ENCODE measurements at regions not wholly inside any gene's neighbourhood (a gene's known extent, or its start where the extent isn't known, plus 50 kb on each side); places are given as distances from the start of the nearest gene placed in this dataset.

DNA sequence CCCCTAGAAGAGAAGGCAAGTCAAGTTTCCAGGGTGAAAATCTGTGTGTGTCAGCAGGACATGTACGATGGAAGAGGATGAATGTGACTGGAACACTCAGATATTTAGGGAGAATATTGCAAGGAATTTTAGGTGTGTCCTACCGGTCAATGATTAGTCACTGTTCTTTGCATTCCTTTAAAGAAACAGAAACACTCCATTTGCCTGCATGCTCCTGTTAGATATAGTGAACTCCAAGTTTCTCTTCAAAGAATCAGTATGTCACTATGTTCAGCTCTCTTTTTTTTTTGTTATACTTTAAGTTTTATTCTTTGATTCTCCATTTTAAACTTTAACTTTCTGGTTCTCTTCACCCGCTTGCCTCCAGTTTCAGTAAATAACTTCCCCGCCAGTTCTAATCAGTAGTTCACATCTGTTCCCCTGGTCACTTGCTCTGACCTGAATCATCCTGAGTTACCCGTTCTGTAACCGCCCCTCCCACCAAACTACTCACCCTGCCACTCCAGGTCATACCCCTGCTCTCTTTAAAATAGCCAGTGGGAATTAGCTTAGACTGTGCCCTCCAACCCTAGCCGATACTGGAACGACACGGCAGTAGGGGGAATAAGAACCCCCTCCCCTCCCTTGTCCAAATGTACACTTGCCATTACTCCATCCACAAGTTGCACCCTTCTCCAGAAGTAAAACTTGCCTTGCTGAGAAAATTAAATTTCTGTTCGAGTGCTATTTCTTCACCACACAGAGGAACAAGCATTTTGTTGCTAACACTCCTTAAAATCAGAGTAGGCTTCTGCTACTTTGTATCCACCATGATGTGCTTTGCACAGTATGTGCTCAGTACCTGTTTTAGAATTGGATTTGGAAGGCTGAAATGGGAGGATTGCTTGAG lies 268.4 kb downstream of the METTL4 start:
- Histone ChIP-seq H3K4me3 (peak overlapping the region; percentile 11; the same call in 1 of the 2 replicates), H3K4me2 (ENCODE audit: unreplicated experiment) (peak overlapping the region; percentile 35), H3K9me2 (ENCODE audit: insufficient read depth) (no peaks in the 10 kb centered on the region), H3K27ac (no peak overlapping the region), H3K27me3 (replicated peaks; ENCODE audit: insufficient read depth) (no peaks in the 10 kb centered on the region), H3K79me2 (ENCODE audit: insufficient read depth) (no peaks in the 10 kb centered on the region), H3K9ac (no peak overlapping the region), H3F3A (ENCODE audit: insufficient read depth) (no peaks in the 10 kb centered on the region), H3K4me1 (ENCODE audit: insufficient read depth) (peaks cover 26% of the 10 kb centered on the region; the same call in 1 of the 2 replicates), H2AFZ (peak overlapping the region; percentile 41), H3K36me3 (ENCODE audit: low read depth) (no peaks in the 10 kb centered on the region), H4K20me1 (ENCODE audit: insufficient read depth) (no peaks in the 10 kb centered on the region), H3K9me3 (ENCODE audit: low read depth) (no peaks in the 10 kb centered on the region)
- in situ Hi-C loops (cut with MboI) = no loop called here
- no peak for TF ChIP-seq EZH2phosphoT487 (IDR thresholded peaks at IDR 0.05; ENCODE audit: insufficient read depth, low read depth)
- TF ChIP-seq EZH2 (IDR thresholded peaks at IDR 0.05; ENCODE audit: insufficient read depth, poor library complexity, severe bottlenecking) = no peak
- WGBS, 2 experiments (ENCODE audit: low coverage in 1 of 2, low lambda C conversion rate in 2 of 2, missing lambda C conversion rate in 2 of 2) = 19 to 26% methylated on average over 10 of the region's 10 CpGs
- DNase-seq = peak; percentile 50

DNA sequence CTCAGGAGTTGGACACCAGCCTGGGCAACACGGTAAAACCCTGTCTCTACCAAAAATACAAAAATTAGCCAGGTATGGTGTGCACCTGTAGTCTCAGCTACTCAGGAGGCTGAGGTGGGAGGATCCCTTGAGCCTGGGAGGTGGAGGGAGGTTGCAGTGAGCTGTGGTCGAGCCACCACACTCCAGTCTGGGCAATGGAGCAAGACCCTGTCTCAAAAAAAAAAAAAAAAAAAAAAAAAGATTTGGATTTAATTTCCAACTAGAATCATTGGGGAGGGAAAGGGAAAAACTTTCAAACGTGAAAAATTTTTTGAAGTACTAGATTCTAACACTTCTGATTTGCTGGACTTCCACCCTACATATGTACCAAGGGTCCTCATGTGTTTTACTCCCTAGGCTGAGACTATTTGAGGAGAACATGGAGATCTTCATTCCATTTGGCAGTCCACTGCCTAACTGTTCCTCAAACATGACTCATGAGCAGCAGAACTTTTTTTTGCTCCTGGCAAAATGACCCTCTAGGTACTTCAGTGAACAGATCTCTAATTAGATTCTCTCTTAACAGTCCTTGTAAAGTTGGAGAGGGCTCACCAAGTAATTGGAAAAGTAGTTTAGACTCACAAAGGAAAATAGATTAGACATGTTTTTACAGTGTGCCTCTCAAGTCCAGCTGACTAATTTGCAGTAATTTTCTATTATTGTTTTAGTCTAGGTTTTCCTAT lies 267.6 kb downstream of the METTL4 start:
- H2AFZ ChIP-seq = peak overlapping the region; percentile 41; the same call in 1 of the 2 replicates

DNA sequence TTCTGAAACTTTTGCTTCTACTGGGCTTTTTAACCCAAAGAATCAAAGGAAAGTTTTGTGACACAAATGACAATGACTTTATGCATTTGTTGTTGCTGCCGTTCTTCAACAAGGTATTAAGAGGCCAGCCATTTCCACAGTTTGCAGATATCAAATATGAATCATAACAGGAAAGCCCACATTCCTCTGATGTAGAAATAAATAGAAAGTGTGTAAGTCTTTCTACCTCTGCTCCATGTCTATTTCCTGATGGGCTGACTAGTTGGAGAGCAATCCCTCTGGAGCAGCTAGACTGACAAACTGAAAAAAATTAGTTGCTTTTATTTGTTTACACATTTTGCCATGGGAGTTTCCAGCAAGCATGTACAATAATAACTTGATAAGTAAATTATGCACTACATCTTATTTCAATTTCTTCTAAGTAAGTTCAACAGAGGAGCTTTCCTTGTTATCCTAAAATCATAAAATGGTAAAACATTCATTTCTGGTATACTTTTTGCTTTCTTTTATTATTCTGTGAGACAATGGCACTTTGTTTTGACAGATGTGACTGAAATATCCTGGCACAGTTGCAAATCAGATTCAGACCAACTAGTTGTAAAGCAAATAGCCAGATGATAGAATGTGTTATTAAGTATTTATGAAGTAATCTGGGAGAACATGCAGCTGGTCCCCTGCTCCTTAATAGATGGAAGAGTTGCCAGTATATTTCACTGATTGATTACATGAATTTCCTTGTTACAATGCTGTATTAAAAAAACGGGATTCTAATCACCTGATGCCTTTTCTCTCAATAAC lies 266.7 kb downstream of the METTL4 start:
- in situ Hi-C loops (cut with MboI) = no loop called here

More for the DNA sequence above, 267.6 kb downstream of the METTL4 start:
- H3K4me2 ChIP-seq (ENCODE audit: unreplicated experiment) = no peak overlapping the region
- no peaks in the 10 kb centered on the region for H3K9me2 ChIP-seq (ENCODE audit: insufficient read depth)
- no peak overlapping the region for H3K4me3 ChIP-seq
- H3K9me3 ChIP-seq (ENCODE audit: low read depth) = no peaks in the 10 kb centered on the region
- H3K9ac ChIP-seq = no peak overlapping the region
- no peaks in the 10 kb centered on the region for H3K36me3 ChIP-seq (ENCODE audit: low read depth)
- H3K27me3 ChIP-seq (replicated peaks; ENCODE audit: insufficient read depth) = no peaks in the 10 kb centered on the region
- no peaks in the 10 kb centered on the region for H3K79me2 ChIP-seq (ENCODE audit: insufficient read depth)
- peaks cover 26% of the 10 kb centered on the region; the same call in 1 of the 2 replicates for H3K4me1 ChIP-seq (ENCODE audit: insufficient read depth)
- no peaks in the 10 kb centered on the region for H3F3A ChIP-seq (ENCODE audit: insufficient read depth)
- no peaks in the 10 kb centered on the region for H4K20me1 ChIP-seq (ENCODE audit: insufficient read depth)
- in situ Hi-C loops (cut with MboI) = no loop called here
- peak; percentile 42 for DNase-seq
- TF ChIP-seq EZH2 (IDR thresholded peaks at IDR 0.05; ENCODE audit: insufficient read depth, poor library complexity, severe bottlenecking) (no peak), EZH2phosphoT487 (IDR thresholded peaks at IDR 0.05; ENCODE audit: insufficient read depth, low read depth) (no peak)
- WGBS, 2 experiments (ENCODE audit: low coverage in 1 of 2, low lambda C conversion rate in 2 of 2, missing lambda C conversion rate in 2 of 2) = 30 to 31% methylated on average over 2 to 3 of the region's 3 CpGs
- no peak overlapping the region for H3K27ac ChIP-seq

DNA sequence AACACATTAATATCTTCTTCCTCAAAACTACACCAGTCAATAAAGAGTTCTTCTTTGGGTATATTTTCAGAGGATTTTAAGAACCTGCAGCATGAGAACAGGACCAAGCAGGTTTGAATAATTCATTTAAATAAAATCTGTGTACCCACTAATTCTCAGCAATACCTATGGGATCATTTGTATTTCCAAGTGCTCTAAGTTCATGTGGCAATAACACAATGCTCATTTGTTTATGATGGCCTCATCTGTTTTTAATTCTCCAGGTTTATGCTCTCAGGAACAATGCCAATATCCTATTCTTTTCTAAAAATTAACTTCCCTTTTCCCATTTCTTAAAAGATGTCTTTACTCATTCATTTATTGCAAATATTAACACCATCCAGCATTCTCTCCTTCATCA lies 264.7 kb downstream of the METTL4 start:
- no peaks in the 10 kb centered on the region for H3K79me2 ChIP-seq (ENCODE audit: insufficient read depth)
- H3K4me3 ChIP-seq = no peak overlapping the region
- H3K36me3 ChIP-seq (ENCODE audit: low read depth) = no peaks in the 10 kb centered on the region
- no peak overlapping the region for H3K4me2 ChIP-seq (ENCODE audit: unreplicated experiment)
- no peaks in the 10 kb centered on the region for H3K9me3 ChIP-seq (ENCODE audit: low read depth)
- no peak overlapping the region for H2AFZ ChIP-seq
- no peaks in the 10 kb centered on the region for H3K9me2 ChIP-seq (ENCODE audit: insufficient read depth)
- no peak for TF ChIP-seq EZH2phosphoT487 (IDR thresholded peaks at IDR 0.05; ENCODE audit: insufficient read depth, low read depth)
- no peak for TF ChIP-seq EZH2 (IDR thresholded peaks at IDR 0.05; ENCODE audit: insufficient read depth, poor library complexity, severe bottlenecking)
- DNase-seq = no peak
- H4K20me1 ChIP-seq (ENCODE audit: insufficient read depth) = no peaks in the 10 kb centered on the region
- no peak overlapping the region for H3K9ac ChIP-seq
- in situ Hi-C loops (cut with MboI) = no loop called here
- H3K27ac ChIP-seq = no peak overlapping the region
- H3F3A ChIP-seq (ENCODE audit: insufficient read depth) = no peaks in the 10 kb centered on the region
- peaks cover 26% of the 10 kb centered on the region; the same call in 1 of the 2 replicates for H3K4me1 ChIP-seq (ENCODE audit: insufficient read depth)
- H3K27me3 ChIP-seq (replicated peaks; ENCODE audit: insufficient read depth) = no peaks in the 10 kb centered on the region

More for the DNA sequence above, 266.7 kb downstream of the METTL4 start:
- Histone ChIP-seq H3K36me3 (ENCODE audit: low read depth) (no peaks in the 10 kb centered on the region), H3K9me2 (ENCODE audit: insufficient read depth) (no peaks in the 10 kb centered on the region), H3K9me3 (ENCODE audit: low read depth) (no peaks in the 10 kb centered on the region), H2AFZ (peak overlapping the region; percentile 30; the same call in 1 of the 2 replicates), H4K20me1 (ENCODE audit: insufficient read depth) (no peaks in the 10 kb centered on the region), H3K27ac (no peak overlapping the region), H3K79me2 (ENCODE audit: insufficient read depth) (no peaks in the 10 kb centered on the region), H3F3A (ENCODE audit: insufficient read depth) (no peaks in the 10 kb centered on the region), H3K4me2 (ENCODE audit: unreplicated experiment) (peak overlapping the region; percentile 34), H3K4me3 (no peak overlapping the region), H3K9ac (no peak overlapping the region), H3K27me3 (replicated peaks; ENCODE audit: insufficient read depth) (no peaks in the 10 kb centered on the region), H3K4me1 (ENCODE audit: insufficient read depth) (peaks cover 26% of the 10 kb centered on the region; the same call in 1 of the 2 replicates)
- peak; percentile 6 for DNase-seq
- WGBS, 2 experiments (ENCODE audit: low coverage in 1 of 2, low lambda C conversion rate in 2 of 2, missing lambda C conversion rate in 2 of 2) = 15 to 18% methylated on average over 2 of the region's 2 CpGs
- TF ChIP-seq EZH2 (IDR thresholded peaks at IDR 0.05; ENCODE audit: insufficient read depth, poor library complexity, severe bottlenecking) (no peak), EZH2phosphoT487 (IDR thresholded peaks at IDR 0.05; ENCODE audit: insufficient read depth, low read depth) (no peak)
